ENCODE measurements at regions not wholly inside any gene's neighbourhood (a gene's known extent, or its start where the extent isn't known, plus 50 kb on each side); places are given as distances from the start of the nearest gene placed in this dataset.

GRCh38 chr5:160497878-160498277, 76.2 kb downstream of the PTTG1 start (continued):
- TF ChIP-seq CENPX (CRISPR knock-in tag; IDR thresholded peaks at IDR 0.05) (no peak), ZNF20 (CRISPR knock-in tag; IDR thresholded peaks at IDR 0.05) (no peak), ARID5B (CRISPR knock-in tag; IDR thresholded peaks at IDR 0.05) (0 out of 2 replicates have a peak, but pooled peaks have one; percentile 30), MED8 (CRISPR knock-in tag; IDR thresholded peaks at IDR 0.05; ENCODE audit: insufficient replicate concordance) (no peak), FOXA3 (CRISPR knock-in tag; IDR thresholded peaks at IDR 0.05) (0 out of 2 replicates have a peak, but pooled peaks have one; percentile 31), SKI (IDR thresholded peaks at IDR 0.05; ENCODE audit: partially characterized antibody) (no peak), ZNF558 (CRISPR knock-in tag; IDR thresholded peaks at IDR 0.05; ENCODE audit: borderline replicate concordance) (no peak), RFX5 (IDR thresholded peaks at IDR 0.05; ENCODE audit: low read depth, low read length) (no peak), ZBTB25 (CRISPR knock-in tag; IDR thresholded peaks at IDR 0.05) (no peak), KLF12 (CRISPR knock-in tag; IDR thresholded peaks at IDR 0.05; ENCODE audit: borderline replicate concordance) (no peak), EEA1 (CRISPR knock-in tag; IDR thresholded peaks at IDR 0.05; ENCODE audit: borderline replicate concordance) (no peak), REPIN1 (CRISPR knock-in tag; IDR thresholded peaks at IDR 0.05; ENCODE audit: borderline replicate concordance, low read depth) (no peak), ZNF747 (CRISPR knock-in tag; IDR thresholded peaks at IDR 0.05; ENCODE audit: borderline replicate concordance) (no peak), TEAD3 (CRISPR knock-in tag; optimal IDR thresholded peaks at IDR 0.05; ENCODE audit: borderline replicate concordance) (no peak), PITX1 (CRISPR knock-in tag; IDR thresholded peaks at IDR 0.05) (peak; percentile 63; the same call in 1 of the 2 replicates), DDIT3 (CRISPR knock-in tag; IDR thresholded peaks at IDR 0.05) (no peak), POLR2G (IDR thresholded peaks at IDR 0.05; ENCODE audit: low read depth, low read length) (no peak), CERS6 (CRISPR knock-in tag; IDR thresholded peaks at IDR 0.05) (no peak), KLF15 (CRISPR knock-in tag; IDR thresholded peaks at IDR 0.05; ENCODE audit: borderline replicate concordance) (no peak), HMG20A (CRISPR knock-in tag; IDR thresholded peaks at IDR 0.05; ENCODE audit: borderline replicate concordance) (no peak), SYNCRIP (IDR thresholded peaks at IDR 0.05; ENCODE audit: insufficient read depth, low read depth, low read length) (no peak), MTA3 (CRISPR knock-in tag; IDR thresholded peaks at IDR 0.05) (no peak)

Measured in HepG2 (cell line).